ENCODE measurements at regions not wholly inside any gene's neighbourhood (a gene's known extent, or its start where the extent isn't known, plus 50 kb on each side); places are given as distances from the start of the nearest gene placed in this dataset.

DNA sequence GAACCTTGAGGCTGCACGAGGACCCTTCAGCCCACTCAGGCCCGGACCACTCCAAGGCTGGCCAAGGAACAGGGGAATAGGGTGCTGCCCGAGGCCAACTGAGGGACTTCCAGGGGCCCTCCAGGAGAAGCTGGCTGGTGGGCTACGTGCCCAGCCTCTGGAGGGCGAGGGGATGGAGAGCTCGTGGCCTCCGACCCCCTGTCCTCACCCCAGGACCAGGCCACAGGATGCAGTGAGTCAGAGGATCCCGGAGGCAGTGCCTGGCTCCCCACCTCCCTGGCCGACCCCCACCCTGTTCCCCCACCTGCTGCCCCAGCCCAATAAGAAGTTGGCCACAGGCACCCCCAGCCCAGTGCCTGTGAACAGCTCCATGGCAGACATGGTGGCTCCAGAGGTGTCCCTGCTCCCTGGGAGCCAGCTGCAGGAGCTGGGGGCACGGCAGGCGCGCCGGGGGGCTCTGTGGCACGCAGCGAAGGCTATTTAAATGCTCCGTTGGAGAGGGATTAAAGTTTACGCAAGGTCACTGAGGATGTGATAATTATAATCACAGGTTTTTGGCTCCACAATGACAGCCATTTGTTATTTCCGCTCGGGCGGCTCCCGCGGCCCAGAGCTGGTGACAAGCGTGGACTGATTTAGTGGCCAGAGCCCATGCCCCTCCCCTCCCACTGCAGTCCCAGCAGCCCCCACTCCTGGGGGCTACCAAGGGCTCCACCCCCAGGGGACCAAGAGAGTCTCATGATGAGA lies 95.7 kb upstream of the NKX1-1 start:
- Histone ChIP-seq H3K27ac (no peak overlapping the region), H3K9me3 (no peaks in the 10 kb centered on the region), H3K4me1 (no peaks in the 10 kb centered on the region), H3K4me3 (no peak overlapping the region), H3K4me2 (no peak overlapping the region)
- ChIA-PET CTCF (interaction anchor here (1.3 to 2.4 kb wide), 2 partner anchors 11 to 12 kb away, joined by 3 to 9 read pairs; no protein-coding TSS in a partner anchor), POLR2A (no interaction called here)
- no peak for FAIRE-seq
- no peak for ATAC-seq
- TF ChIP-seq, protein P1, sequence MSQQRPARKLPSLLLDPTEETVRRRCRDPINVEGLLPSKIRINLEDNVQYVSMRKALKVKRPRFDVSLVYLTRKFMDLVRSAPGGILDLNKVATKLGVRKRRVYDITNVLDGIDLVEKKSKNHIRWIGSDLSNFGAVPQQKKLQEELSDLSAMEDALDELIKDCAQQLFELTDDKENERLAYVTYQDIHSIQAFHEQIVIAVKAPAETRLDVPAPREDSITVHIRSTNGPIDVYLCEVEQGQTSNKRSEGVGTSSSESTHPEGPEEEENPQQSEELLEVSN (IDR thresholded peaks at IDR 0.05; ENCODE audit: borderline replicate concordance, low read depth) = no peak
- no peak for TF ChIP-seq ZNF302 (CRISPR knock-in tag; IDR thresholded peaks at IDR 0.05)
- TF ChIP-seq, protein P2, sequence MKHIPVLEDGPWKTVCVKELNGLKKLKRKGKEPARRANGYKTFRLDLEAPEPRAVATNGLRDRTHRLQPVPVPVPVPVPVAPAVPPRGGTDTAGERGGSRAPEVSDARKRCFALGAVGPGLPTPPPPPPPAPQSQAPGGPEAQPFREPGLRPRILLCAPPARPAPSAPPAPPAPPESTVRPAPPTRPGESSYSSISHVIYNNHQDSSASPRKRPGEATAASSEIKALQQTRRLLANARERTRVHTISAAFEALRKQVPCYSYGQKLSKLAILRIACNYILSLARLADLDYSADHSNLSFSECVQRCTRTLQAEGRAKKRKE (CRISPR knock-in tag; IDR thresholded peaks at IDR 0.05; ENCODE audit: low read depth) = no peak
- no peak for TF ChIP-seq ESRRA (IDR thresholded peaks at IDR 0.05; ENCODE audit: borderline replicate concordance, low read length)
- TF ChIP-seq, protein P3, sequence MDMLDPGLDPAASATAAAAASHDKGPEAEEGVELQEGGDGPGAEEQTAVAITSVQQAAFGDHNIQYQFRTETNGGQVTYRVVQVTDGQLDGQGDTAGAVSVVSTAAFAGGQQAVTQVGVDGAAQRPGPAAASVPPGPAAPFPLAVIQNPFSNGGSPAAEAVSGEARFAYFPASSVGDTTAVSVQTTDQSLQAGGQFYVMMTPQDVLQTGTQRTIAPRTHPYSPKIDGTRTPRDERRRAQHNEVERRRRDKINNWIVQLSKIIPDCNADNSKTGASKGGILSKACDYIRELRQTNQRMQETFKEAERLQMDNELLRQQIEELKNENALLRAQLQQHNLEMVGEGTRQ (IDR thresholded peaks at IDR 0.05) = no peak
- TF ChIP-seq EHF (CRISPR knock-in tag; IDR thresholded peaks at IDR 0.05) = no peak
- TF ChIP-seq GATA3 (IDR thresholded peaks at IDR 0.05; ENCODE audit: borderline replicate concordance) = no peak
- no peak for TF ChIP-seq CBX8 (IDR thresholded peaks at IDR 0.05)
- TF ChIP-seq, protein P4, sequence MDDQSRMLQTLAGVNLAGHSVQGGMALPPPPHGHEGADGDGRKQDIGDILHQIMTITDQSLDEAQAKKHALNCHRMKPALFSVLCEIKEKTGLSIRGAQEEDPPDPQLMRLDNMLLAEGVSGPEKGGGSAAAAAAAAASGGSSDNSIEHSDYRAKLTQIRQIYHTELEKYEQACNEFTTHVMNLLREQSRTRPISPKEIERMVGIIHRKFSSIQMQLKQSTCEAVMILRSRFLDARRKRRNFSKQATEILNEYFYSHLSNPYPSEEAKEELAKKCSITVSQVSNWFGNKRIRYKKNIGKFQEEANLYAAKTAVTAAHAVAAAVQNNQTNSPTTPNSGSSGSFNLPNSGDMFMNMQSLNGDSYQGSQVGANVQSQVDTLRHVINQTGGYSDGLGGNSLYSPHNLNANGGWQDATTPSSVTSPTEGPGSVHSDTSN (IDR thresholded peaks at IDR 0.05) = no peak
- no peak for TF ChIP-seq TP53 (CRISPR knock-in tag; IDR thresholded peaks at IDR 0.05)
- TF ChIP-seq RCOR1 (IDR thresholded peaks at IDR 0.05; ENCODE audit: low read depth, low read length) = no peak
- TF ChIP-seq NR3C1 (IDR thresholded peaks at IDR 0.05) = no peak
- TF ChIP-seq RNF2 (IDR thresholded peaks at IDR 0.05; ENCODE audit: borderline replicate concordance, low read depth) = no peak
- TF ChIP-seq ZC3H11A (IDR thresholded peaks at IDR 0.05) = no peak
- no peak for TF ChIP-seq NPAS2 (CRISPR knock-in tag; IDR thresholded peaks at IDR 0.05; ENCODE audit: borderline replicate concordance)
- DNase-seq (ENCODE audit: low read depth in 1 of 2, low spot score in 1 of 2) = no peak
- WGBS (ENCODE audit: missing lambda C conversion rate) = 86% methylated on average over 9 of the region's 23 CpGs

DNA sequence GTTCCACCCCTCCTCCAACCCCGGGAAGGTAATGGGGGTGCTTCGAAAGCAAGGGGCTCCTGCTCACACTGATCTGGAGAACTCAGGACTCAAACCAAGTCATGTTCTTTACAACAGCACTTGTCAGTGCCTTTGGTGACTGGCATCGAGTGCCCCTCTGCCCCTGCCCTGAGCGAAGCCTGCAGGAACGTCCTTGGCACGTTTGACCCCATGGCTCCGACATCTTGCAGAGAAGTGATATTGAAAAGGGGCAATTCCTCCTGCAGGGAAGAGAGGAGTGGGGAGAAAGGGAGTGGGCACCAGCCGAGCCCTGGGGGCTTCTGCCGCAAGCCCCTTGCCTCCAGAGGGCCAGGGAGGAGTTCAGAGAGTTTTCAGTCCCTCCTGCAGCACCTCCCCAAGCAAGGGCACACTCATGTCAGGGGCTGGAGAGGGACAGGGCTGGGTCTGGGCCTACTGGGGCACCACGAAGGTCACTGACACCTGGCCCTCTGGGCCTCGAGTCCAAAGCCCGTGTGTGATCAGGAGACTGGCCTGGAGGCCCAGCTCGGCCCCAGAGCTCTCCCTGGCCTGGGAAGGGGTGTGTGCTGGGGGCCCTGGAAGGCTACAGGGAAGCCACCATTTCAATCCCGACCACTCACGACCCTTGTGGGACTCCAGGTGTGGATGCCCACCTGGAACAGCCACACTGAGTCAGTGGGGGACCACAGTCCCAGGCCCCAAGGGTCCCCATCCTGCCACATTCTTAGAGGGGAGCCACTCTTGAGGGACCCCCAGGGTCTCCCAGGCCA lies 94.9 kb upstream of the NKX1-1 start:
- ChIA-PET POLR2A (no interaction called here), CTCF (interaction anchor here (2.4 kb wide), 1 partner anchor 12 kb away, joined by 9 read pairs; no protein-coding TSS in a partner anchor)
- DNase-seq (ENCODE audit: low read depth in 1 of 2, low spot score in 1 of 2) (no peak), ATAC-seq (no peak), FAIRE-seq (no peak)
- Histone ChIP-seq H3K27ac (no peak overlapping the region), H3K4me1 (no peaks in the 10 kb centered on the region), H3K9me3 (no peaks in the 10 kb centered on the region), H3K4me2 (no peak overlapping the region), H3K4me3 (no peak overlapping the region)
- WGBS (ENCODE audit: missing lambda C conversion rate) = 27% methylated on average over 7 of the region's 15 CpGs
- TF ChIP-seq ZSCAN20 (CRISPR knock-in tag; IDR thresholded peaks at IDR 0.05) (no peak), POLR2AphosphoS2 (conservative IDR thresholded peaks at IDR 0.05; ENCODE audit: low read length) (no peak), NPAS2 (CRISPR knock-in tag; IDR thresholded peaks at IDR 0.05; ENCODE audit: borderline replicate concordance) (no peak), NFE2L2 (conservative IDR thresholded peaks at IDR 0.05; ENCODE audit: low read length) (no peak), HDAC2 (IDR thresholded peaks at IDR 0.05) (no peak), KDM1A (IDR thresholded peaks at IDR 0.05; ENCODE audit: low read depth) (no peak), EHMT2 (IDR thresholded peaks at IDR 0.05; ENCODE audit: low read depth) (no peak), RAD21 (conservative IDR thresholded peaks at IDR 0.05 in 1 of 2, IDR thresholded peaks at IDR 0.05 in 1 of 2) (no peak), MAZ (IDR thresholded peaks at IDR 0.05; ENCODE audit: borderline replicate concordance, low read depth, low read length) (no peak)
- TF ChIP-seq, protein P5, sequence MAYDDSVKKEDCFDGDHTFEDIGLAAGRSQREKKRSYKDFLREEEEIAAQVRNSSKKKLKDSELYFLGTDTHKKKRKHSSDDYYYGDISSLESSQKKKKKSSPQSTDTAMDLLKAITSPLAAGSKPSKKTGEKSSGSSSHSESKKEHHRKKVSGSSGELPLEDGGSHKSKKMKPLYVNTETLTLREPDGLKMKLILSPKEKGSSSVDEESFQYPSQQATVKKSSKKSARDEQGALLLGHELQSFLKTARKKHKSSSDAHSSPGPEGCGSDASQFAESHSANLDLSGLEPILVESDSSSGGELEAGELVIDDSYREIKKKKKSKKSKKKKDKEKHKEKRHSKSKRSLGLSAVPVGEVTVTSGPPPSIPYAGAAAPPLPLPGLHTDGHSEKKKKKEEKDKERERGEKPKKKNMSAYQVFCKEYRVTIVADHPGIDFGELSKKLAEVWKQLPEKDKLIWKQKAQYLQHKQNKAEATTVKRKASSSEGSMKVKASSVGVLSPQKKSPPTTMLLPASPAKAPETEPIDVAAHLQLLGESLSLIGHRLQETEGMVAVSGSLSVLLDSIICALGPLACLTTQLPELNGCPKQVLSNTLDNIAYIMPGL (CRISPR knock-in tag; IDR thresholded peaks at IDR 0.05; ENCODE audit: borderline replicate concordance) = no peak
- TF ChIP-seq, protein P6, sequence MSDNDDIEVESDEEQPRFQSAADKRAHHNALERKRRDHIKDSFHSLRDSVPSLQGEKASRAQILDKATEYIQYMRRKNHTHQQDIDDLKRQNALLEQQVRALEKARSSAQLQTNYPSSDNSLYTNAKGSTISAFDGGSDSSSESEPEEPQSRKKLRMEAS (IDR thresholded peaks at IDR 0.05) = no peak
- TF ChIP-seq, protein P7, sequence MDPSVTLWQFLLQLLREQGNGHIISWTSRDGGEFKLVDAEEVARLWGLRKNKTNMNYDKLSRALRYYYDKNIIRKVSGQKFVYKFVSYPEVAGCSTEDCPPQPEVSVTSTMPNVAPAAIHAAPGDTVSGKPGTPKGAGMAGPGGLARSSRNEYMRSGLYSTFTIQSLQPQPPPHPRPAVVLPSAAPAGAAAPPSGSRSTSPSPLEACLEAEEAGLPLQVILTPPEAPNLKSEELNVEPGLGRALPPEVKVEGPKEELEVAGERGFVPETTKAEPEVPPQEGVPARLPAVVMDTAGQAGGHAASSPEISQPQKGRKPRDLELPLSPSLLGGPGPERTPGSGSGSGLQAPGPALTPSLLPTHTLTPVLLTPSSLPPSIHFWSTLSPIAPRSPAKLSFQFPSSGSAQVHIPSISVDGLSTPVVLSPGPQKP (IDR thresholded peaks at IDR 0.05; ENCODE audit: low read depth, low read length) = no peak
- TF ChIP-seq, protein P8, sequence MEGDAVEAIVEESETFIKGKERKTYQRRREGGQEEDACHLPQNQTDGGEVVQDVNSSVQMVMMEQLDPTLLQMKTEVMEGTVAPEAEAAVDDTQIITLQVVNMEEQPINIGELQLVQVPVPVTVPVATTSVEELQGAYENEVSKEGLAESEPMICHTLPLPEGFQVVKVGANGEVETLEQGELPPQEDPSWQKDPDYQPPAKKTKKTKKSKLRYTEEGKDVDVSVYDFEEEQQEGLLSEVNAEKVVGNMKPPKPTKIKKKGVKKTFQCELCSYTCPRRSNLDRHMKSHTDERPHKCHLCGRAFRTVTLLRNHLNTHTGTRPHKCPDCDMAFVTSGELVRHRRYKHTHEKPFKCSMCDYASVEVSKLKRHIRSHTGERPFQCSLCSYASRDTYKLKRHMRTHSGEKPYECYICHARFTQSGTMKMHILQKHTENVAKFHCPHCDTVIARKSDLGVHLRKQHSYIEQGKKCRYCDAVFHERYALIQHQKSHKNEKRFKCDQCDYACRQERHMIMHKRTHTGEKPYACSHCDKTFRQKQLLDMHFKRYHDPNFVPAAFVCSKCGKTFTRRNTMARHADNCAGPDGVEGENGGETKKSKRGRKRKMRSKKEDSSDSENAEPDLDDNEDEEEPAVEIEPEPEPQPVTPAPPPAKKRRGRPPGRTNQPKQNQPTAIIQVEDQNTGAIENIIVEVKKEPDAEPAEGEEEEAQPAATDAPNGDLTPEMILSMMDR (IDR thresholded peaks at IDR 0.05) = no peak

Data from A549 (cell line).